Activated CD4-positive, CD25-positive, alpha-beta regulatory T cell treated with anti-CD3 and anti-CD28 coated beads, Interleukin-2, amount 50 U/mL, for 24 hours (primary cell): ENCODE measurements at regions not wholly inside any gene's neighbourhood (a gene's known extent, or its start where the extent isn't known, plus 50 kb on each side); places are given as distances from the start of the nearest gene placed in this dataset.
"Not testable (repeated sequence)": the region's sequence is repeated elsewhere in the genome, so short reads cannot be mapped to it uniquely, and the experiment has no call there.

Experiments
- ATAC-seq, 2 donors: fragments of 150-1000 bp; cut with Tn5 transposase; one replicate each; pipeline ENCODE4 v1.10.0; 2021; ENCODE audit warnings: mild to moderate bottlenecking in 1 of 2, moderate library complexity in 1 of 2

DNA sequence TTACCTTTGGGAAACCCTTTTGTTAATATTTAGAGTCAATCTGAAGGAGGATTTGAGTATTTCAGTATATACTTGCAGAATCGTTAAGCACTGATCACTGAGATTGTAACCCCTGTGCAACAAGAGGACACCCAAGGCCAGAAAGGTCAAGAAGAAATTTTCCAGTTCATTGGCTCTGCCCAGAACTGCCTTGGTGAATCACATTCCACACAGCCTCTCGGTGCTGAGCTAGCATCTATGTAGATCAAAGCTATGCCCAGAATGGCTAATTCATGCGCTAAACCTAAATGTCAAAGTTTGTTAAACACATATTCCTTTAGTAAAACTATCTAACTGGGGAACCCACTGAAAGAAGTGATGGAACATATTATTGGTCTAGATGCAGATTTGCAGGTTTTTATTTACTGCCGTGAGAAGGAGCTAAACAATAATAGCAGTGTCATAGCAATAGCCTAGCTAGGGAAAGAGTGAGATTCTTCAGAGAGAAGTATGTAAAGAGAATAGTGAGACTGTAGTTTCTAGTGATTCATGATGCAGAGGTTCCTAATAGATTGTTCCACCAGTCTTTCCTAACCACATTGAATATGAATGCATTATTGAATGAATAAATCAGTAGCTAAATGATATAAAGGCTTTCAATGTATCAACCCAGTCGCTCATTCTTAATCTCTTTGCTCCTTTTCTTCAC, 423.2 kb upstream of the CRIM1 start:
- ATAC-seq: no peak

GRCh38 chr2:35931626-35932025, 424.0 kb upstream of the CRIM1 start:
- ATAC-seq: no peak

DNA sequence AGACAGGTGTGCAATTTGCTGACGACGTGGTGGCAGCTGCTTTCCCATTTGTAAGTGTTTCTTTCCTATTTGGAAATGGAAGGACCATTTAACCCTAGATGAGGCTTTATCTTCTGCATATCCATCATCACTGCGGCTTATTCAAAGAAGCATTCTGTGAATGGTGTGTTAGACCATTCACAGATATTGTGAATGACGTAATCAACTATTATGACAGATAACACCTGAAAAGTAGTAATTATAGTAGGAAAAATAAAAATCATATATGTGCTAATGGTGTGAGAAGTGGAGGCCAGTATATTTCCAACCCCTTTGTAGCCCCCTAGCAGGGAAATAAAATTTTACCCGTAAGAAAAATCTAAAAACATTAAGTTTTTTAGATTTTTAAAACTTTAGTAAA, 424.5 kb upstream of the CRIM1 start:
- no peak for ATAC-seq

- ATAC-seq: no peak
Measured at GRCh38 chr2:35929551-35929950, 426.0 kb upstream of the CRIM1 start.

GRCh38 chr2:35920061-35920460, 435.5 kb upstream of the CRIM1 start:
- no peak for ATAC-seq

DNA sequence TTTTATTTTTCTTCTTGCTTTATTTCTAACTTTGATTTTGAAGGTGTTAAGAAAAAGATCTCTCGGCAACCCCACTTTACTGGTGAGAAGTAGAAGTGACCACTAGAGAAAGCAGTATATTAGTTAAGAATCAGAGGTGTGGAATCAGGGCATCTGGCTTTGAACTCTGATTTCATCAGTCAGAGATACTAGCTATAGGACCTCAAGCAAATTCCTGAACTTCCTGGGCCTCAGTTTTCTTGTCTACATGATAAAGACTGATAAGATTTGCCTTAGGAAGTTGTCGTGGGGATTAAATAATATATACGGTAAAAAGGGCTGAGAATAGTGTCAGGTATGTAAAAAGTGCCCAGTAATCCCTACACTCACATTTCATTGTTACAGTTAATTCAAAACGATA, 440.3 kb upstream of the CRIM1 start:
- no peak for ATAC-seq

DNA sequence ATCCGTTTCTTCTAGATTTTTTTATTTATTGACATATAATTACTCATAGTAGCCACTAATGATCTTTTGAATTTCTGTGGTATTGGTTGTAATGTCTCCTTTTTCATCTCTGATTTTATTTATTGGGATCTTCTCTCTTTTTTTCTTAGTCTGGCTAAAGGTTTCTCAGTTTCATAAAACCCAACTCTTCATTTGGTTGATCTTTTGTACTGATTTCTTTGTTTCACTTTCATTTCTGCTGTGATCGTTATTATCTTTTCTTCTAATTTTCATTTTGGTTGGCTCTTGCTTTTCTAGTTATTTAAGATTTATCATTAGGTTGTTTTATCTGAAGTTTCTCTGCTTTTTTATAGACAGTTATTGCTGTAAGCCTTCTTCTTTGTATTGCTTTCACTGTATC, 463.6 kb upstream of the CRIM1 start:
- no peak for ATAC-seq

DNA sequence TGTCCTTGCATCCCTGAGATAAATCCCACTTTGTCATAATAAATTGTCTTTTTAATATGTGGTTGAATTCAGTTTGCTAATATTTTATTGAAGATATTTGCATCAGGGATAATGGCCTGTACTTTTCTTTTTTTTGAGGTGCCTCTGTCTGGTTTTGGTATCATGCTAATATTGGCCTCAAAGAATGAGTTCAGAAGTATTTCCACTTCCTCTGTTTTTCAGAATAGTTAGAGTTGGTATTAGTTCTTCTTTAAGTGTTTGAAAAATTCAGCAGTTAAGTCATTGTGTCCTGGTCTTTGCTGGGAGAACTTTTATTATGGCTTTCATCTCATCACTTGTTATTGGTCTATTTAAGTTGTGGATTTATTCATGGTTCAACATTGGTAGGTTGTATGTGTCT, 464.1 kb upstream of the CRIM1 start:
- no peak for ATAC-seq

GRCh38 chr2:35887146-35887545, 468.4 kb upstream of the CRIM1 start:
- ATAC-seq: no peak

- no peak for ATAC-seq
Measured at GRCh38 chr2:35873921-35874320, 481.7 kb upstream of the CRIM1 start.

GRCh38 chr2:35871672-35872071, 483.9 kb upstream of the CRIM1 start:
- ATAC-seq: no peak

DNA sequence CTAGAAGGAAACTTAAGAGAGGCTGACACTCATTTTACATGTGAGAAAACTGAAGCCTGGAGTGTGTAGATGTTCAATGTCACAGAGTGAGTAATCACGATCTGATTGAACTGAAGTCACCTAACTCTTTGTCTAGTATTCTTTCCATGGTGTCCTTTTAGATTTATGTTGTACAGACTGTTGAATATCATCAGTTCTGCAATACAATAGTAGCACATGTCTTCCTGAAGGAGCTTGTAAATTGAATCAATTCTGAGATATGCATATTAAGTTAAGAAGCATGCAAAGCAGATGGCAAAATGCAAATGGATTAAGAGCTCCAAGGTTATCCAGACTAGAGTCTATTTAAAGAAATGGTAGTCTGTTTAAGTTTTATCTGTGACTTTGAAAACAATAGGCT, 484.9 kb upstream of the CRIM1 start:
- ATAC-seq: no peak

DNA sequence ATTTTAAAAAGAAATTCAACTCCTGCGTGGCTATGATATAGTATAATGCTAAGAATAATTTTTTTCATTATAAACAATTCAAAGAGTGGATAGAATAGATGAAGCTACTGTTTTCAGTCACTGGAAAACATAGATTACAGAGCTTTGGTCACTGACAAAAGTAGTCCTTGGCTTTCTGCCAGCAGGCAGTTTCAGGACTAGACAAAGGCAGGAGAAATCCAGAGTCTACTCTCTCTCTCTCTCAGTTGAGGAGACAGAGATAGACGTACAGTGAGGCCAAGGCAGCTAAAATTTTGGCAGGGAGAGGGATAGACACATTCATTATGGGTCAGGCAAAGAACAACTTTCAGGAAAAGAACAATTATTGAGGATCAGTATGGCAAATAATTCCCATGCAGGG, 491.4 kb upstream of the CRIM1 start:
- no peak for ATAC-seq

DNA sequence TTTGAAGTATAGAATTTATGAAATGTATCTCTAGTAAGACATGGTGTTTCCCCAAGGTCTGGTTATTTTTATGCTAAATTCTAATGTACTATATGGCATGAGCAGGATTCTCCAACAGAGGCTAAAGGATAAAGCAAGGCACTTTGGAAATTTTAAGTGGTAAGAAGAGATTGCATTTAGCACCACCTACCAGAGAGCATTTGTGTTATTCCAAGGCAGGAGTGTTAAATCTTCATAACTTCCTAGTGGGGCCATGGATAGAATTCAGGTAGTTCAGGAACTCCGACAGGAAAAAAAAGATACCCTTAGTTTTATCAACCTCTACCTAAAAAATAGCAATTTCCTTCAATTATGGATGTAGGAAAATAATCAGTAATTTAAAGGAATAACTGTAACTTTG, 497.4 kb upstream of the CRIM1 start:
- ATAC-seq: no peak

GRCh38 chr2:35857498-35857897, 498.1 kb upstream of the CRIM1 start:
- no peak for ATAC-seq

DNA sequence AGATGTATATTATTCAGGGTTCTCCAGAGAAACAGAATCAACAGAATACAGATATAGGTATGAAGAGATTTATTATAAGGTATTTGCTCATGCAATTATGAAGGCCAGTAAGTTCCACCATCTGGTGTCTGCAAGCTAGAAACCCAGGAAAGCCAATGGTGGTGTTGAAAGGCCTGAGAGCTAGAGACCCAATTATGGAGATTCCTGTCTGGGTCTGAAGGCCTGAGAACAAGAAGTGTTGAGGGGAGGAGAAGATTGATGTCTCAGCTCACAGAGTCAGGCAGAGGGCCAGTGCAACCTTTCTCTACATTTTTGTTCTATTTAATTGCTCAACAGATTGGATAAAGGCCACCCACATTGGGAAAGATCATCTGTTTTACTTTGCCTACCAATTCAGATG, 524.2 kb upstream of the CRIM1 start:
- ATAC-seq: no peak

GRCh38 chr2:35830833-35831232, 524.7 kb upstream of the CRIM1 start:
- no peak for ATAC-seq

DNA sequence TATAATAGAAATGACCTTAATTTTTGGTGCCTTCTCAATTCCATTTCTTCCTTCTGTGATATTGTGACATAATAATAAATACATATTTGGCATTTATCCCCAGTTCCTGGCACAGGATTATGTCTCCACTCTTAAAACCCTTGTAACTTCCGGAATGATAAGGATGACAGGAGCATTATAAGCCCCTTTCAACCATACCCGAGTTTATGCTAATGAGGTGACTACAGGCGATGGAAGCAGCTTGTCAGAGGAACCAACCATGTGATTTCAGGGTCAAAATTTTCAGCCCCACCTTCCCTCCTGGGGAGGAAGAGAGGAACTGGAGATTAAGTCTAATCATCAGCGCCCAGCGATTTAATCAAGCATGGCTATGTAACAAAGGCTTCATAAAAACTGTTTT, 528.5 kb upstream of the CRIM1 start:
- ATAC-seq: no peak

GRCh38 chr2:35822716-35823115, 532.9 kb upstream of the CRIM1 start:
- ATAC-seq: no peak

GRCh38 chr2:35821675-35822074, 533.9 kb upstream of the CRIM1 start:
- no peak for ATAC-seq

DNA sequence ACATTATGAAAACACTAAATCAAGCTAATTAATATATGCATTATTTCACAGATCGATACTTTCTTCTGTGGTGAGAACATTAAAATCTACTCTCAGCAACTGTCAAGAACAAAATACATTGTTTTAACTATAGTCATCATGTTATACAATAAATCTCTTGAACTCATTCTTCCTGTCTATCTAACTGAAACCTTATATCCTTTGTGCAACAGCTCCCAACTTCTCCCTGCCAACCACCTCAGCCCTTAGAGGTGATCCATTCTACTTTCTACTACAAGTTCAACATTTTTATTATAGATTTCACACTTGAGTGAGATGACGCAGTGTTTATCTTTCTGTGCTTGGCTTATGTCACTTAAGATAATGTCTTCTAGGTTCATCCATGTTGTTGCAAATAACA, 535.2 kb upstream of the CRIM1 start:
- no peak for ATAC-seq

DNA sequence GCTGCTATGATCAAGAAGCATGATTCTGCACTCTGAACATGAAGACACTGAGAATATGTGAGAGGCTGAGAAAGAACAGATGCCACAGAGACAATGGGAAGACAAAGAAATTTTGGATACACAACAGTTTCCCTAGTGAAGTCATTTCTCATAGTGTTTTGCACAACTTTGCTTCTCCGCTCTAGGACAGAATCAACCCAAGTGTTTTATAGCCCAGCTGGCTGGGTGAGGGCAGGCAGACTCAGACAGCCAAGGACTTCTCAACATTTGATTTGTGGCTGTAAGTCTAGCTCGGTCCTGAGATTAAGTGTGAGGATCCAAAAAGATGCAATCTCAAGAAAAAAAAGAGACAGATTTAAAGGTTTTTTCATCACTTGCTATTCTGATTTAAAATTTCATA, 536.5 kb upstream of the CRIM1 start:
- ATAC-seq: no peak

- ATAC-seq: not testable (repeated sequence)
Measured at GRCh38 chr2:35818359-35818758, 537.2 kb upstream of the CRIM1 start.

- not testable (repeated sequence) for ATAC-seq
Measured at GRCh38 chr2:35814597-35814996, 541.0 kb upstream of the CRIM1 start.

DNA sequence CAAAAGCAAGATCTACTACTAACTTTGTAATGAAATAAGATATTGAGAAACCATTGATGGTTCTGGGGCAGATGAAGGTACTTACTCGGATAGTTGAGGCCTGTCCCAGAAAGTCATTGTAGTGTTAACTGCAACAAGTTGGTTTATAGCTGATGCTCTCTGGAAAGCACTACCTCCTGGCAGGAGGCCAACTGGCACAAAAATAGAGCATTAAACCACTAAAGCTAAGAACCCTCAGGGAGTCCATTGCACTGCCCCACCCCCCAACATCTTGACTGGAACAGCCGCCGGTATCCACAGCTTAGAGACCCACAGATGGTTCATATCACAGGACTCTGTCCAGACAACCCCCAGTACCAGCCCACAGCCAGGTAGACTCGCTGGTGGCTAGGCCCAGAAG, 552.5 kb upstream of the CRIM1 start:
- no peak for ATAC-seq
